CD4-positive, alpha-beta T cell (primary cell): ENCODE measurements at regions not wholly inside any gene's neighbourhood (a gene's known extent, or its start where the extent isn't known, plus 50 kb on each side); places are given as distances from the start of the nearest gene placed in this dataset.

Source experiments
- ATAC-seq: fragments of 200-7000 bp; cut with Tn5 transposase; one replicate; pipeline ENCODE4 v1.10.0; 2022; ENCODE audit warnings: mild to moderate bottlenecking; ENCODE audit not compliant: poor library complexity
- CTCF ChIA-PET: fragments of 350-600 bp; sonication (Branson Sonifier 250); formaldehyde crosslinking; loops from one replicate; lab custom pipeline; 2021; ENCODE audit warnings: antibody characterized with exemption, inconsistent platforms; lab: Charles Lee
- POLR2A ChIA-PET: fragments of 350-600 bp; sonication (Branson Sonifier 250); formaldehyde crosslinking; loops from one replicate; lab custom pipeline; 2021; ENCODE audit warnings: antibody characterized with exemption, inconsistent platforms; lab: Charles Lee
- DNase-seq, 14 experiments: peaks; one replicate each; pipeline ENCODE4 v3.0.0-alpha.2; 2013 to 2020; ENCODE audit warnings: mixed read lengths in 2 of 14
- H3K27ac ChIP-seq, 2 donors: one replicate each; pipeline versions ENCODE4 v1.5.1 to v1.7.0; 2013; ENCODE audit warnings: low read length in 2 of 2, low read depth in 1 of 2, mild to moderate bottlenecking in 1 of 2
- H3K27me3 ChIP-seq, 2 experiments: 1 replicate in 1 of 2; 2 replicates in 1 of 2; pipeline versions ENCODE4 v1.6.1 to v1.7.0; 2013; ENCODE audit warnings: low read length in 2 of 2, control low read depth in 1 of 2, mild to moderate bottlenecking in 1 of 2, moderate library complexity in 1 of 2; ENCODE audit not compliant: insufficient read depth in 2 of 2, control insufficient read depth in 1 of 2
- H3K36me3 ChIP-seq: one replicate; pipeline ENCODE4 v1.6.1; 2013; ENCODE audit warnings: low read length, control low read depth; ENCODE audit not compliant: insufficient read depth
- H3K4me1 ChIP-seq: one replicate; pipeline ENCODE4 v1.6.1; 2013; ENCODE audit warnings: low read length, control low read depth; ENCODE audit not compliant: insufficient read depth
- H3K4me3 ChIP-seq: one replicate; pipeline ENCODE4 v1.5.1; 2013; ENCODE audit warnings: mild to moderate bottlenecking, low read length, moderate library complexity
- H3K9me3 ChIP-seq, 2 experiments: 1 replicate in 1 of 2; 2 replicates in 1 of 2; pipeline versions ENCODE4 v1.6.1 to v1.7.0; 2013; ENCODE audit warnings: low read length in 2 of 2, mild to moderate bottlenecking in 2 of 2, control low read depth in 1 of 2, moderate library complexity in 1 of 2; ENCODE audit not compliant: control insufficient read depth in 1 of 2, insufficient read depth in 1 of 2
- H3K27ac Mint-ChIP-seq: one replicate; pipeline ENCODE4 v1.8.0; 2020; ENCODE audit warnings: mixed read lengths
- H3K27me3 Mint-ChIP-seq: one replicate; pipeline ENCODE4 v1.8.0; 2021; ENCODE audit warnings: mixed read lengths
- H3K36me3 Mint-ChIP-seq: one replicate; pipeline ENCODE4 v1.8.0; 2021; ENCODE audit warnings: low read depth, mixed read lengths
- H3K4me1 Mint-ChIP-seq: one replicate; pipeline ENCODE4 v1.8.0; 2021; ENCODE audit warnings: low read depth, mixed read lengths
- H3K4me3 Mint-ChIP-seq: one replicate; pipeline ENCODE4 v1.8.0; 2020; ENCODE audit warnings: mild to moderate bottlenecking, mixed read lengths
- H3K9me3 Mint-ChIP-seq: one replicate; pipeline ENCODE4 v1.8.0; 2020; ENCODE audit warnings: mixed read lengths
- CTCF ChIP-seq: fragments of 200-600 bp; IDR thresholded peaks from one replicate; pipeline ENCODE4 v1.8.0; 2022; ENCODE audit warnings: antibody characterized with exemption, mild to moderate bottlenecking
- intact Hi-C, 2 experiments: fragments of 100-400 bp; cut with DNase I in 1 of 2; cut with micrococcal nuclease in 1 of 2; formaldehyde crosslinking; loops; one replicate each; pipeline versions ENCODE4 v1.15.1 to v1.9.0; 2023 to 2025; cut with DNase I, micrococcal nuclease

- TF ChIP-seq CTCF = no peak
- no peak for ATAC-seq
- CTCF ChIA-PET = no interaction called here
- POLR2A ChIA-PET = no interaction called here
- intact Hi-C loops = no loop called here
- no peaks in the 10 kb centered on the region for H3K36me3 ChIP-seq
- H3K9me3 Mint-ChIP-seq = no peaks in the 10 kb centered on the region
- peaks cover 16% of the 10 kb centered on the region for H3K4me1 Mint-ChIP-seq
- H3K27ac Mint-ChIP-seq = no peak overlapping the region
- no peak overlapping the region for H3K27ac ChIP-seq
- no peak overlapping the region for H3K4me3 Mint-ChIP-seq
- peaks cover 6% of the 10 kb centered on the region for H3K36me3 Mint-ChIP-seq
- H3K27me3 ChIP-seq = no peaks in the 10 kb centered on the region
- no peaks in the 10 kb centered on the region for H3K9me3 ChIP-seq
- peaks cover 6% of the 10 kb centered on the region for H3K4me1 ChIP-seq
- no peak overlapping the region for H3K4me3 ChIP-seq
- no peak for DNase-seq
- peaks cover 15% of the 10 kb centered on the region for H3K27me3 Mint-ChIP-seq
Measured at GRCh38 chr4:128551280-128551679, 258.2 kb upstream of the JADE1 start.

GRCh38 chr4:128550060-128550459, 259.4 kb upstream of the JADE1 start:
- H3K36me3 Mint-ChIP-seq = peaks cover 6% of the 10 kb centered on the region
- ATAC-seq = no peak
- no peak overlapping the region for H3K27ac Mint-ChIP-seq
- peaks cover 15% of the 10 kb centered on the region for H3K27me3 Mint-ChIP-seq
- H3K4me3 Mint-ChIP-seq = no peak overlapping the region
- H3K9me3 Mint-ChIP-seq = no peaks in the 10 kb centered on the region
- Histone ChIP-seq H3K4me1 (peaks cover 6% of the 10 kb centered on the region), H3K36me3 (no peaks in the 10 kb centered on the region), H3K4me3 (no peak overlapping the region), H3K9me3 (no peaks in the 10 kb centered on the region), H3K27ac (no peak overlapping the region), H3K27me3 (no peaks in the 10 kb centered on the region)
- DNase-seq = no peak
- intact Hi-C loops = no loop called here
- ChIA-PET CTCF (no interaction called here), POLR2A (no interaction called here)
- peaks cover 16% of the 10 kb centered on the region for H3K4me1 Mint-ChIP-seq
- no peak for TF ChIP-seq CTCF

GRCh38 chr4:128549636-128550035, 259.9 kb upstream of the JADE1 start:
- peaks cover 6% of the 10 kb centered on the region for H3K4me1 ChIP-seq
- no peak overlapping the region for H3K27ac ChIP-seq
- intact Hi-C loops = no loop called here
- Mint-ChIP-seq H3K9me3 (no peaks in the 10 kb centered on the region), H3K4me3 (no peak overlapping the region), H3K27me3 (peaks cover 15% of the 10 kb centered on the region), H3K27ac (no peak overlapping the region), H3K36me3 (peaks cover 6% of the 10 kb centered on the region), H3K4me1 (peaks cover 16% of the 10 kb centered on the region)
- POLR2A ChIA-PET = no interaction called here
- CTCF ChIA-PET = no interaction called here
- H3K9me3 ChIP-seq = no peaks in the 10 kb centered on the region
- DNase-seq (no peak), ATAC-seq (no peak)
- no peaks in the 10 kb centered on the region for H3K27me3 ChIP-seq
- no peaks in the 10 kb centered on the region for H3K36me3 ChIP-seq
- TF ChIP-seq CTCF = no peak
- H3K4me3 ChIP-seq = no peak overlapping the region
